ENCODE measurements at regions not wholly inside any gene's neighbourhood (a gene's known extent, or its start where the extent isn't known, plus 50 kb on each side); places are given as distances from the start of the nearest gene placed in this dataset.

DNA sequence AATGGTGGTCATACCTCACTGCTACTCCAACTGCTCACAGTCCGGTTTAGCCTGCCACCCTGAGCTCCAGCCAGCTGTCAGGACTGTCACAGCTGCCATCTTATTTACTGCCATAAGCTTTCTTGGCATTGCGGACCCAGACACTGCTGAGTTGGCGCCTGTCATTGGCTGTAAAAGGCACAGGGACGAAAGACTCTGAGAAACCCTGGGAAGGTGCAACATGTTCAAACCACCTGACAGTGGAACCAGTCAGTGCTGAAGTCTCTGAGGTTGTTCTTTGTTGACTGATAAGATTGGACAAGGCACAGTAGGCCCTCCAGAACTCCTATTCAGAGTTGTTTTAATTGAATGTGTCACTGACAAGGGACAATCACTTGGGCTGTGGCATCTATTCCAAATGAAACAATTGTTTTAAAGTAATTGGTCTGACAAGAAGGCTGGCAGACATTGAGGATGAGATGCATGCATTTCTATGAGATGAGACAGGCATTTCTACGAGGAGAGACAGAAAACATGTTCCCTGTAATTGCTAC, 927.8 kb downstream of the STPG2 start:
- H3K27ac Mint-ChIP-seq, result no peak overlapping the region
- no peaks in the 10 kb centered on the region for H3K36me3 Mint-ChIP-seq
- Histone ChIP-seq H3K4me2 (replicated peaks; ENCODE audit: extremely low read depth, low read length, poor library complexity, severe bottlenecking) (no peak overlapping the region), H3K4me3 (replicated peaks in 1 of 3; ENCODE audit: low read depth in 2 of 3, low read length in 3 of 3) (no peak overlapping the region), H3K79me2 (ENCODE audit: insufficient read depth, low read length) (no peaks in the 10 kb centered on the region), H3K27me3 (ENCODE audit: control insufficient read depth in 2 of 2, insufficient read depth in 2 of 2, low read length in 2 of 2) (no peaks in the 10 kb centered on the region), H3K27ac (ENCODE audit: low read depth in 1 of 2, low read length in 2 of 2) (no peak overlapping the region), H4K20me1 (ENCODE audit: insufficient read depth, low read length) (no peaks in the 10 kb centered on the region), H3K9me3 (replicated peaks in 1 of 2; ENCODE audit: control insufficient read depth in 1 of 2, insufficient read depth in 1 of 2, low read length in 2 of 2) (peaks cover 6 to 15% of the 10 kb centered on the region in 2 donors), H3K36me3 (replicated peaks in 1 of 2; ENCODE audit: control insufficient read depth in 1 of 2, insufficient read depth in 2 of 2, low read length in 2 of 2) (no peaks in the 10 kb centered on the region), H3K4me1 (ENCODE audit: control insufficient read depth in 1 of 2, insufficient read depth in 2 of 2, low read length in 2 of 2) (no peaks in the 10 kb centered on the region), H2AFZ (ENCODE audit: insufficient read depth, low read depth, low read length, poor library complexity, severe bottlenecking) (no peak overlapping the region), H3K9ac (ENCODE audit: insufficient read depth, low read length, poor library complexity, severe bottlenecking) (no peak overlapping the region)
- intact Hi-C loops (cut with micrococcal nuclease), result no loop called here
- no peak for DNase-seq
- no peaks in the 10 kb centered on the region for H3K27me3 Mint-ChIP-seq (ENCODE audit: low read depth in 3 of 3)
- TF ChIP-seq, protein P1, sequence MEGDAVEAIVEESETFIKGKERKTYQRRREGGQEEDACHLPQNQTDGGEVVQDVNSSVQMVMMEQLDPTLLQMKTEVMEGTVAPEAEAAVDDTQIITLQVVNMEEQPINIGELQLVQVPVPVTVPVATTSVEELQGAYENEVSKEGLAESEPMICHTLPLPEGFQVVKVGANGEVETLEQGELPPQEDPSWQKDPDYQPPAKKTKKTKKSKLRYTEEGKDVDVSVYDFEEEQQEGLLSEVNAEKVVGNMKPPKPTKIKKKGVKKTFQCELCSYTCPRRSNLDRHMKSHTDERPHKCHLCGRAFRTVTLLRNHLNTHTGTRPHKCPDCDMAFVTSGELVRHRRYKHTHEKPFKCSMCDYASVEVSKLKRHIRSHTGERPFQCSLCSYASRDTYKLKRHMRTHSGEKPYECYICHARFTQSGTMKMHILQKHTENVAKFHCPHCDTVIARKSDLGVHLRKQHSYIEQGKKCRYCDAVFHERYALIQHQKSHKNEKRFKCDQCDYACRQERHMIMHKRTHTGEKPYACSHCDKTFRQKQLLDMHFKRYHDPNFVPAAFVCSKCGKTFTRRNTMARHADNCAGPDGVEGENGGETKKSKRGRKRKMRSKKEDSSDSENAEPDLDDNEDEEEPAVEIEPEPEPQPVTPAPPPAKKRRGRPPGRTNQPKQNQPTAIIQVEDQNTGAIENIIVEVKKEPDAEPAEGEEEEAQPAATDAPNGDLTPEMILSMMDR (IDR thresholded peaks at IDR 0.05), result no peak
- no peaks in the 10 kb centered on the region for H3K4me1 Mint-ChIP-seq
- H3K4me3 Mint-ChIP-seq, result no peak overlapping the region
- H3K9me3 Mint-ChIP-seq, result peaks cover 0 to 7% (median 4%) of the 10 kb centered on the region in 7 donors
- WGBS (ENCODE audit: insufficient coverage), result 64% methylated on average over 5 of the region's 5 CpGs

DNA sequence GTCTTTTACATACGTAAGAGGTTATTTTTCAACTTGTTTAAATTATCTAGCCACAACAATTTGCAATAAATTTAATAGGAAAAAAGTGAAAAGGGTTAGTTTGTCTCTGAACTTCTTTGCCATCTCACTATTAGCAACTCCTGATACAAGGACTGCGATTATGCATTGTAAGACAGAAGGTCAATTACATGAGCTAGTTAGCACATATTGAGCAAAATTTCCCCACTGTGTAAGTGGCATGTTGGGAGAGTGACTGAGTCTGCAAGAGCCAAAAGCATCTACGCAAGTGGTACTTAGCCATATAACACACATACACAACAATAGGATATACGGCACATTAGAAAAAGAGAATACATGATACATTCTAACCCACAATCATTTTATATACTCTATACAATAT, 927.2 kb downstream of the STPG2 start:
- Mint-ChIP-seq H3K27me3 (ENCODE audit: low read depth in 3 of 3) (no peaks in the 10 kb centered on the region), H3K27ac (no peak overlapping the region), H3K36me3 (no peaks in the 10 kb centered on the region), H3K4me1 (no peaks in the 10 kb centered on the region), H3K4me3 (no peak overlapping the region), H3K9me3 (peaks cover 0 to 7% (median 4%) of the 10 kb centered on the region in 7 donors)
- no peaks in the 10 kb centered on the region for H3K79me2 ChIP-seq (ENCODE audit: insufficient read depth, low read length)
- no peak overlapping the region for H3K9ac ChIP-seq (ENCODE audit: insufficient read depth, low read length, poor library complexity, severe bottlenecking)
- no peaks in the 10 kb centered on the region for H3K4me1 ChIP-seq (ENCODE audit: control insufficient read depth in 1 of 2, insufficient read depth in 2 of 2, low read length in 2 of 2)
- intact Hi-C loops (cut with micrococcal nuclease), result no loop called here
- no peaks in the 10 kb centered on the region for H3K27me3 ChIP-seq (ENCODE audit: control insufficient read depth in 2 of 2, insufficient read depth in 2 of 2, low read length in 2 of 2)
- DNase-seq, result no peak
- no peak overlapping the region for H3K4me2 ChIP-seq (replicated peaks; ENCODE audit: extremely low read depth, low read length, poor library complexity, severe bottlenecking)
- H3K27ac ChIP-seq (ENCODE audit: low read depth in 1 of 2, low read length in 2 of 2), result no peak overlapping the region
- WGBS (ENCODE audit: insufficient coverage), result 100% methylated on average over 1 of the region's 4 CpGs
- no peaks in the 10 kb centered on the region for H3K36me3 ChIP-seq (replicated peaks in 1 of 2; ENCODE audit: control insufficient read depth in 1 of 2, insufficient read depth in 2 of 2, low read length in 2 of 2)
- no peak overlapping the region for H3K4me3 ChIP-seq (replicated peaks in 1 of 3; ENCODE audit: low read depth in 2 of 3, low read length in 3 of 3)
- H4K20me1 ChIP-seq (ENCODE audit: insufficient read depth, low read length), result no peaks in the 10 kb centered on the region
- TF ChIP-seq, protein P1 (IDR thresholded peaks at IDR 0.05), result no peak
- no peak overlapping the region for H2AFZ ChIP-seq (ENCODE audit: insufficient read depth, low read depth, low read length, poor library complexity, severe bottlenecking)
- H3K9me3 ChIP-seq (replicated peaks in 1 of 2; ENCODE audit: control insufficient read depth in 1 of 2, insufficient read depth in 1 of 2, low read length in 2 of 2), result peaks cover 6 to 15% of the 10 kb centered on the region in 2 donors
